GM19035 (cell line): ENCODE measurements at regions not wholly inside any gene's neighbourhood (a gene's known extent, or its start where the extent isn't known, plus 50 kb on each side); places are given as distances from the start of the nearest gene placed in this dataset.

Experiments used
- ATAC-seq: cut with Tn5 transposase; IDR thresholded peaks from one replicate; pipeline ENCODE4 v1.9.1; 2021; ENCODE audit not compliant: unreplicated experiment

DNA sequence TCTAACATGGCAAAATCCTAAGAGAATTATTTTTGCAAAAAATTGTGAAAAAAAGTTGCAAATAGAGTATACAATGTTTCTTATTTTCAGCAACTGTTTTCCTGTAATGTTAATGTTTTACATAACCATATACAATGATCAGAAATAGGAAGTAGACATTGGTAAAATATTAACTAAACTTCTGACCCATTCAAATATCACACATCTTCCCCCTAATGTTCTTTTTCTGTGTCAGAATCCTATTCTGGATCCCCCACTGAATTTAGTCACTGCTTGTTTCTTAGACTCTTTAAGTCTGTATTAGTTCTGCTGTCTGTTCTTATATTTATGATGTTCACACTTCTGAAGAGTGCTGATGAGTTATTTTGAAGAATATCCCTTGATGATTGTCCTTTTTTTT lies 62.0 kb downstream of the HFE start:
- no peak for ATAC-seq

DNA sequence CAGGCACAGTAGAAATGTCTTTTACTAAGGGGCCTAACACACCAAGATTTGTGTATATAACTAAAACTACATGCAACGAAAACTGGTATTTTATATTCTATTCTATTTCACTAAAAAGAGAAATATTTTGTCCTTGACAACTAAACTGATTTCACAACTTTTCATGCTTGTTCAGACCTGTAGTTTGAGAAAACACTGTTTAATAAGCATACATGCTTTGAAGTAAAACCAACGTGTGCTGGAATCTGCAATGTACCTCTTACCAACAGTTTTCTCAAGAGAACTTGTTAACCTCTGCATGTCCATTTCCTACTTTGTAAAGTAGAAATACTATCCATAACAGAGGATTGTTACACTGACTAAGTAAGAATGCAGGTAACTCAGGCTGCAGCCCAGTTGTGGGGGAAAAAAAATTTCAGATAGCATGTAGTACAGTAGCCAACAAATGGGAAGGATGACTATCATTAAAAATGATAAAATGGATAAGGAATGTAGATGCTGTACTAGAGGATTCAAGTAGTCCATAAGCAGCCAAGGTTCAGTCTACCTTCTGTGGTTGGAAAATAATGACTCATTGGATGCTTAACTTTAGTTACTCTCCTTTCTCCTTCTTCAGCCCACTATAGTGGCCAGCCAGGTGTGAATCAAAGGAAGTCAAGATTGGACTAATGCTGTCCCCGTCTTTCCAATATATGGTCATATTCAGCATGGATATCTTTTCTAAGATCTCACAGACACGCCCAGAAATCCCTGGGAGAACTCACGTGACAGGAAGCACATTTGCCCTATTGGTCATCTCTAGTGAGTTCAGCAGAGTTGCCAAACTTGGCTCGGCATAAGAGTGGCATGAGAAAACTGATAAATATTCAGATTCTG lies 65.2 kb downstream of the HFE start:
- no peak for ATAC-seq

DNA sequence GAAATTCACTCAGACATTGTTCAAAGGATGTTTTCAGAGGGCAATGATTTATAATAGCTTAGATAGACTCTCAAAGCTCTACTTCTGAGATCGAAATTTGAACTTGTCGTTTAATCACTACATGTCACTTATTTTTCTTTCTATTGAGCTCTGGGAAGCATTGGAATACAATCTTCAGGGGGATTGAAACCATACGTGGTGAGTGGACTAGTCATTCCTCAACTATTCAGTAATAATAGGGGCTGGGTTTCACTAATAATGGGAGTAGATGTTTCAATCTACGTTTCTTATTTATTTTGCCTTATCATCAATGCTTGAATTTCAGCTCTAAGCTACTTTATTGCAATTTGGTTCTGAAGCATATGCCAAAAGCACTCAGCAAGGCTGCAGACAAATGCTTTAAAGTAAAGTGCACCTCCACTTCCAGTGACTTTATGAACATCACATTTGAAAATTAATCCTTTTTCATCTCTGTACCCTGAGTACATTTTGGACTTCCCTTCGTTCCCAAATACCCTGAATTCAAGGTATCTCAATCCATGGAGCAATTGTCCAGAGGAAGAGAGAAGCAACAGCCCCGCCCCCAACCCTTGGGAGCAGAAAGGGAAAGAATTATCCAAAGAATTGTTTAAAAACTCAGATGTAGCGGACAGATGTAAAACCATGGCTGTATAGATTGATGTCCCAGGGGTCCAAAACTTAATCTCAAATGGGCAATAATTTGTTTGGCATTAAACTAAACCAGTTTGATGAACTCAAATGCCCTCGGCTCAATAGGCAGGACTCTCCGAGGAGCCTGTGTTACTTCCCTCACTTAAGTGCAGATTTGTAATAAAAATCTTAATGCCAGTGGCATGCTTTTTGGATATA lies 68.1 kb downstream of the HFE start:
- ATAC-seq: no peak

DNA sequence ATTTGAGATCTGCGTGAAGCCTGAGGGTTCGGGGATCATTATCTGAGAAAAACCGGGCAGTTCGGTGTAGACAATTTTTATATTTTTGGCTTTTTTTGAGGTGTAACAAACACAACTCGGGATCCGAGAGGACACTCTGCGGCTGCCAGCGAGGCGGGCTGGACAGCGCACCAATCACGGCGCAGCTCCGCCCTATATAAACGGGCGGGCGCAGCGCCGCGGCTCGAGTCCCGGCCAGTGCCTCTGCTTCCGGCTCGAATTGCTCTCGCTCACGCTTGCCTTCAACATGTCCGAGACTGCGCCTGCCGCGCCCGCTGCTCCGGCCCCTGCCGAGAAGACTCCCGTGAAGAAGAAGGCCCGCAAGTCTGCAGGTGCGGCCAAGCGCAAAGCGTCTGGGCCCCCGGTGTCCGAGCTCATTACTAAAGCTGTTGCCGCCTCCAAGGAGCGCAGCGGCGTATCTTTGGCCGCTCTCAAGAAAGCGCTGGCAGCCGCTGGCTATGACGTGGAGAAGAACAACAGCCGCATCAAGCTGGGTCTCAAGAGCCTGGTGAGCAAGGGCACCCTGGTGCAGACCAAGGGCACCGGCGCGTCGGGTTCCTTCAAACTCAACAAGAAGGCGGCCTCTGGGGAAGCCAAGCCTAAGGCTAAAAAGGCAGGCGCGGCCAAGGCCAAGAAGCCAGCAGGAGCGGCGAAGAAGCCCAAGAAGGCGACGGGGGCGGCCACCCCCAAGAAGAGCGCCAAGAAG lies 69.0 kb downstream of the HFE start:
- peak; percentile 49 for ATAC-seq

GRCh38 chr6:26156850-26157250 lies 69.6 kb downstream of the HFE start:
- peak; percentile 9 for ATAC-seq

DNA sequence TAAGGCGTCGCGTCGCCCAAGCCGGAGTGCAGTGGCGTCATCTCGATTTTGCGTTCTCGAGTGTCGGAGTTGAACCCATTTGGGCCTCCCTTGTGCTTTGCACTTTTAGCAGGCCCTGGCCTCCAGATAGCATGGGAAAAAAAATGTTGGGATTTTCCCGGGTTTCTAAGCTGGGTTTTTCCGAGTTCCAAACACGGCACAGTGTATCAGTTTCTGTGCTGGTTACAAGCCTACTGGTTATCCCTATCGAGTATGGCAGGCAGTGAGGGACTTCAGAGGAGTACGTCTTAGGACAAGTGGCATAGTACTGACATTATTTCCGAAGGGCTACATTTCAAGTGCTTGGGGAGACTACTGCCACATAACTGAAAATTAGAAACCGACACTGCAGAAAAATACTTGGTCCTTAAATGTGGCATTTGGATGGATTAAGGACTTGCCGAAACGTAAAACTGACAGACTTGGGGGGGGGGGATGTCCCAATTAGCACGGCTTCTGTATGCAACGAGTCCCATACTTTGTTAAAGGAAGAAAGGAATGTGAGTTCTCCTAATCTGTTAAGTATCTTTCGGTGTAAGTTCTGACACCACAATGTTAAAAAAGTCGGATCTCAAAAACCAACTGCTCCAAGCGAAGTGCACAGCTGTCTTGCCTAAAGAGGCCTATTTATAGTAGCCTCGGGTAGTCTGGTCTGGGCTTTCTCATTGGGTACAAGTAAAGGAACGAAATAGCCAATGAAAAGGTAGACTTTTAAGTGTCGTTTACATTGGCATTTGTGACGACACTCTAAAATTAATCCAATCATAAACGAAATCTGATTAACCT lies 70.2 kb downstream of the HFE start:
- peak; percentile 65 for ATAC-seq

DNA sequence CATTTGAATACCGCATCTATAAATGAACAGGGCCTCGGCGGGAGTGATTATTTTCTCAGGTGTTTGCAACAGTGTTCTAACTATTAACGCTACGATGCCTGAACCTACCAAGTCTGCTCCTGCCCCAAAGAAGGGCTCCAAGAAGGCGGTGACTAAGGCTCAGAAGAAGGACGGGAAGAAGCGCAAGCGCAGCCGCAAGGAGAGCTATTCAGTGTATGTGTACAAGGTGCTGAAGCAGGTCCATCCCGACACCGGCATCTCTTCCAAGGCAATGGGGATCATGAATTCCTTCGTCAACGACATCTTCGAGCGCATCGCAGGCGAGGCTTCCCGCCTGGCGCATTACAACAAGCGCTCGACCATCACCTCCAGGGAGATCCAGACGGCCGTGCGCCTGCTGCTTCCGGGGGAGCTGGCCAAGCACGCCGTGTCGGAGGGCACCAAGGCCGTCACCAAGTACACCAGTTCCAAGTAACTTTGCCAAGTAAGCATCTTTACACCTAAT lies 70.9 kb downstream of the HFE start:
- ATAC-seq: no peak

GRCh38 chr6:26158581-26159356 lies 71.5 kb downstream of the HFE start:
- ATAC-seq: no peak

- ATAC-seq: no peak
Observed at GRCh38 chr6:26159357-26160273, 72.4 kb downstream of the HFE start.

DNA sequence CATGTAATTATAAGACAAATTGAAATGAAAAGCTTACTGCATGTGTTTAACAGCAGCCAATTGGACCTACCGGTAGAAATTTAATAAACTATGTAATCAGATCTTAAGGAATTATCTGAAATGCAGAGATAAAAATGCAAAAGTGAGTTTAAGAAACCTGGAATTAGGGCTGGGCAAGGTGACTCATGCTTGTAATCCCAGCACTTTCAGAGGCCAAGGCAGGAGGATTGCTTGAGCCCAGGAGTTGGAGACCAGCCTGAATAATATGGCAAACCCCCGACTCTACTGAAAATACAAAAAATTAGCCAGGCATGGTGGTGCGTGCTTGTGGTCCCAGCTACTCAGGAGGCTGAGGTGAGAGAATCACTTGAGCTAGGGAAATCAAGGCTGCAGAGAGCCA lies 74.1 kb downstream of the HFE start:
- no peak for ATAC-seq

- no peak for ATAC-seq
Observed at GRCh38 chr6:26162399-26162798, 75.2 kb downstream of the HFE start.

- ATAC-seq: no peak
Observed at GRCh38 chr6:26163427-26164119, 76.3 kb downstream of the HFE start.

GRCh38 chr6:26164120-26164505 lies 76.9 kb downstream of the HFE start:
- no peak for ATAC-seq

DNA sequence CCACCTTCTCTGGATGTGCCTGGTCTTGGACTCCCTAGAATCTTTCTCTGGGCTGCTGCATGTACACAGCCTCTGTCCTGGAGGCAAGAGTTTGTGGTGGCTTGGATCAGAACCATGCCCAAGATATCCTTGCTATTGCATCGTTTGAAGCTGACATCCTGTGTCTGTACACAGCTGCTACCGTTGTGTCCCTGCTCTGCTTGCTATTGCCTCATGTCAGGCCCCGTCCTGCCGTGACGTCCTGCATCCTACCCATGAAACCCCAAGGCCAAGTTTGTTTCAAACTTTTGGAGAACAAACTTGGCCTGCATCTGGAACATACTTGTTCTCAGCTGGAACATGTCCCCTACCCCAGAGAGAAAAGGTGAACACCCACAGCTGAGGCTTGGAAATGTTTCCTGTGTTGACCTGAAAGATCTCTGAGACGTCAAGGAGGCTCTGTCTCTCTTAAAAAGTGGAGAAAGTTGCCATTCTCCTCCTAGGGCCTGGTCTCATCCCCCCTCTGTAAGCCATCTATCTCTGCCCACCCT lies 78.1 kb downstream of the HFE start:
- no peak for ATAC-seq

DNA sequence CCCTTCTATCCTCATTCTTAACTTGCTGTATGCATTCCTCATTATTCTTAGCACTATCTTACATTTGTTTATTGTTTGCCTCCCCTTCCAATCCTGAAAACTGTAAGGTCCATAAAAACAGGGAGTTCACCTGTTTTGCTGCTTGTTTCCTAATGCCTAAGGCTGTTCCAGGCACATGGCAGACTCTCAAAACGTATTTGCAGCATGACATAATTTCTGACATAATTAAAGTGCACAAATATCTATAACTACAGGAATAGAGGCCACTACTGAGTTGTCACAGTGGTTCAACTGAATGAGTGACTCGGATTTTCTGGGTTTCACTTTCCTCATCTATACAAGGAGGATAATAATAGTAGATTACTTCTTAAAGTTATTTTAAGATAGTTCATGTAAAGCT lies 83.0 kb downstream of the HFE start:
- ATAC-seq: no peak

- ATAC-seq: no peak
Observed at GRCh38 chr6:26170951-26171841, 84.0 kb downstream of the HFE start.

DNA sequence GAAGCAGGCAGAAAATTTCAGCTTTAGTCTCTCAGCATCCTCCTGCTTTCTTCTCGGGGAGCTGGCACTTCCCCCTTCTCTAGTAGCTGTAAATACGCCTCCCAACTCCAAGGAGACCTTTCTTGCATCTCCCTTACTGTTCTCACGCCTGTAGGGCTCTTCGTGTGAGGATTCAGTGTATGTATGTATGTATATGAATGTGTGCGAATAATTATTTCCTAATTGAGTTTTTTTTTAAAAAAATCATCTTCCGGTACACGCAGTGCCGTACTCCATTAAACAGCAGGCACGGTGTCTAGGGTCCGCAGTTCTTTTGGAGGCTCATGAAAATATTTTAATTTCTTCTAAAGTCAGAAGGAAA lies 85.4 kb downstream of the HFE start:
- ATAC-seq: peak; percentile 22
